Choroid plexus epithelial cell (primary cell): ENCODE measurements at regions not wholly inside any gene's neighbourhood (a gene's known extent, or its start where the extent isn't known, plus 50 kb on each side); places are given as distances from the start of the nearest gene placed in this dataset.

ENCODE experiments used
- DNase-seq: peaks from one replicate; pipeline ENCODE4 v3.0.0-alpha.2; 2010; ENCODE audit warnings: low read depth
- H3K4me3 ChIP-seq: 2 replicates; pipeline ENCODE4 v1.5.1; 2011; ENCODE audit warnings: low read depth, mild to moderate bottlenecking, control low read depth, low read length, moderate library complexity
- CTCF ChIP-seq: conservative IDR thresholded peaks from 2 replicates; pipeline ENCODE4 v1.5.1; 2011; ENCODE audit warnings: low read depth, mild to moderate bottlenecking, control low read depth, inconsistent platforms, low read length, moderate library complexity

- no peak for TF ChIP-seq CTCF
- H3K4me3 ChIP-seq: no peak overlapping the region
- no peak for DNase-seq
These were observed 141.4 kb upstream of the MKI67 start for GRCh38 chr10:128267581-128267980.

- peak; percentile 63 for DNase-seq
- TF ChIP-seq CTCF: peak; percentile 71
- no peak overlapping the region for H3K4me3 ChIP-seq
These were observed 141.9 kb upstream of the MKI67 start for GRCh38 chr10:128268015-128268722.

GRCh38 chr10:128274938-128275337, 148.7 kb upstream of the MKI67 start:
- no peak for DNase-seq
- H3K4me3 ChIP-seq: no peak overlapping the region
- TF ChIP-seq CTCF: no peak

GRCh38 chr10:128275388-128276177, 149.4 kb upstream of the MKI67 start:
- TF ChIP-seq CTCF: no peak
- no peak overlapping the region for H3K4me3 ChIP-seq
- no peak for DNase-seq

GRCh38 chr10:128277267-128277840, 151.1 kb upstream of the MKI67 start:
- no peak overlapping the region for H3K4me3 ChIP-seq
- TF ChIP-seq CTCF: no peak
- DNase-seq: no peak

GRCh38 chr10:128278362-128278761, 152.1 kb upstream of the MKI67 start:
- TF ChIP-seq CTCF: no peak
- no peak for DNase-seq
- H3K4me3 ChIP-seq: no peak overlapping the region
